Tibial nerve (tissue), 4 donors: ENCODE measurements at regions not wholly inside any gene's neighbourhood (a gene's known extent, or its start where the extent isn't known, plus 50 kb on each side); places are given as distances from the start of the nearest gene placed in this dataset.

Experiments used
- EP300 ChIP-seq, 2 donors: sonication (generic); formaldehyde crosslinking; IDR thresholded peaks; one replicate each; pipeline ENCODE4 v1.6.1; 2017; ENCODE audit warnings: antibody characterized with exemption in 2 of 2, mild to moderate bottlenecking in 1 of 2
- POLR2A ChIP-seq, 2 donors: fragments of 450-650 bp; IDR thresholded peaks; one replicate each; pipeline ENCODE4 v1.6.1; 2017; ENCODE audit warnings: antibody characterized with exemption in 2 of 2, mild to moderate bottlenecking in 2 of 2, moderate library complexity in 2 of 2
- TF ChIP-seq, protein P1 (sequence below), 5 experiments: fragments of 200-600 bp in 3 of 5; fragments of 450-650 bp in 2 of 5; sonication (generic) in 3 of 5; IDR thresholded peaks; one replicate each; pipeline ENCODE4 v1.5.1; 2016 to 2019; ENCODE audit warnings: antibody characterized with exemption in 5 of 5, mild to moderate bottlenecking in 3 of 5, moderate library complexity in 2 of 5

DNA sequence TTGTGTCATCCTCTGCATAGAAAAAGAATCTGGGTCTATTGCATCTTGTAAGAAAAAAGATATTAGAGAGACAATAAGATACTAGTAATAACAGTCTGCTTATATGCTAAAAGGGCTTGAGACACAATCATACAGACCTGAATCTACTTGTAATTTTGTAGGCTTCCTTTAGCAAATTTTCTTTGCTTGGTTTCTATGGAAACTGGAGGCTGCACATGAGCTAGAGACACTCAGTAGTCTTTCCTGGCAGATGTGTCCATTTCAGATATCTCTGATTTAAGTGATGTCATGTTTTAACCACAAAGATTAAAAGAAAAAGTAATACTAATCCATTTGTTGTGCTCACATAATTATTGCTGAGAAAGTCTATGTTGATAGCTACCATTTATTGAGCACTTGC, 123.9 kb upstream of the GNAO1 start:
- TF ChIP-seq, protein P1, sequence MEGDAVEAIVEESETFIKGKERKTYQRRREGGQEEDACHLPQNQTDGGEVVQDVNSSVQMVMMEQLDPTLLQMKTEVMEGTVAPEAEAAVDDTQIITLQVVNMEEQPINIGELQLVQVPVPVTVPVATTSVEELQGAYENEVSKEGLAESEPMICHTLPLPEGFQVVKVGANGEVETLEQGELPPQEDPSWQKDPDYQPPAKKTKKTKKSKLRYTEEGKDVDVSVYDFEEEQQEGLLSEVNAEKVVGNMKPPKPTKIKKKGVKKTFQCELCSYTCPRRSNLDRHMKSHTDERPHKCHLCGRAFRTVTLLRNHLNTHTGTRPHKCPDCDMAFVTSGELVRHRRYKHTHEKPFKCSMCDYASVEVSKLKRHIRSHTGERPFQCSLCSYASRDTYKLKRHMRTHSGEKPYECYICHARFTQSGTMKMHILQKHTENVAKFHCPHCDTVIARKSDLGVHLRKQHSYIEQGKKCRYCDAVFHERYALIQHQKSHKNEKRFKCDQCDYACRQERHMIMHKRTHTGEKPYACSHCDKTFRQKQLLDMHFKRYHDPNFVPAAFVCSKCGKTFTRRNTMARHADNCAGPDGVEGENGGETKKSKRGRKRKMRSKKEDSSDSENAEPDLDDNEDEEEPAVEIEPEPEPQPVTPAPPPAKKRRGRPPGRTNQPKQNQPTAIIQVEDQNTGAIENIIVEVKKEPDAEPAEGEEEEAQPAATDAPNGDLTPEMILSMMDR (IDR thresholded peaks at IDR 0.05), result no peak
- TF ChIP-seq EP300 (IDR thresholded peaks at IDR 0.05) (no peak), POLR2A (IDR thresholded peaks at IDR 0.05) (no peak)
